ENCODE measurements at regions not wholly inside any gene's neighbourhood (a gene's known extent, or its start where the extent isn't known, plus 50 kb on each side); places are given as distances from the start of the nearest gene placed in this dataset.

GRCh38 chr1:219387211-219387610, 213.5 kb downstream of the LYPLAL1 start:
- TF ChIP-seq POLR2A (IDR thresholded peaks at IDR 0.05): no peak
- TF ChIP-seq, protein P1, sequence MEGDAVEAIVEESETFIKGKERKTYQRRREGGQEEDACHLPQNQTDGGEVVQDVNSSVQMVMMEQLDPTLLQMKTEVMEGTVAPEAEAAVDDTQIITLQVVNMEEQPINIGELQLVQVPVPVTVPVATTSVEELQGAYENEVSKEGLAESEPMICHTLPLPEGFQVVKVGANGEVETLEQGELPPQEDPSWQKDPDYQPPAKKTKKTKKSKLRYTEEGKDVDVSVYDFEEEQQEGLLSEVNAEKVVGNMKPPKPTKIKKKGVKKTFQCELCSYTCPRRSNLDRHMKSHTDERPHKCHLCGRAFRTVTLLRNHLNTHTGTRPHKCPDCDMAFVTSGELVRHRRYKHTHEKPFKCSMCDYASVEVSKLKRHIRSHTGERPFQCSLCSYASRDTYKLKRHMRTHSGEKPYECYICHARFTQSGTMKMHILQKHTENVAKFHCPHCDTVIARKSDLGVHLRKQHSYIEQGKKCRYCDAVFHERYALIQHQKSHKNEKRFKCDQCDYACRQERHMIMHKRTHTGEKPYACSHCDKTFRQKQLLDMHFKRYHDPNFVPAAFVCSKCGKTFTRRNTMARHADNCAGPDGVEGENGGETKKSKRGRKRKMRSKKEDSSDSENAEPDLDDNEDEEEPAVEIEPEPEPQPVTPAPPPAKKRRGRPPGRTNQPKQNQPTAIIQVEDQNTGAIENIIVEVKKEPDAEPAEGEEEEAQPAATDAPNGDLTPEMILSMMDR (IDR thresholded peaks at IDR 0.05): no peak
- no peak for TF ChIP-seq POLR2AphosphoS5 (IDR thresholded peaks at IDR 0.05)
- no peak for TF ChIP-seq EP300 (IDR thresholded peaks at IDR 0.05)

Data from sigmoid colon (tissue), 4 donors.